ENCODE measurements at regions not wholly inside any gene's neighbourhood (a gene's known extent, or its start where the extent isn't known, plus 50 kb on each side); places are given as distances from the start of the nearest gene placed in this dataset.

DNA sequence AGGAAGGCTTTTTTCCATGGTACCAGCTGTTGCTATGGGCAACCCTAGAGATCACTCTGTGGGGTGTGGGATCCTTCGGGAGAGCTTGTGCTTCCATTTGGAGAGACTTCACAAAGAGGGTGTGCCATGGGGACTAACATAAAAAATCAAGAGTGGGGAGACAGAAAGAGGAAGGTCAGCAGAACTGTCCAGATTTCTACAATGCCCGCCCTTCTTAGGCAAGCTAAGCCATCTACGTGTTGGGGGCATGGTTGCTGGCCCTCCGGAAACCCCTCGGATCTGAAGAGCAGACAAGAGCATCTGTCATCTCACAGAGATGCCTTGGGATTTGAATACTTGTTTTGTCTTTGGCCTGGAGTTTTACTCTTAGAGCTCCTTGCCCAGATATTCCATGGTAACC, 83.9 kb upstream of the ZNF648 start (continued):
- no peak for TF ChIP-seq YY1 (IDR thresholded peaks at IDR 0.05; ENCODE audit: extremely low read depth, insufficient replicate concordance, low read depth, low read length)
- TF ChIP-seq EZH2 (IDR thresholded peaks at IDR 0.05), result no peak
- TF ChIP-seq, protein P1, sequence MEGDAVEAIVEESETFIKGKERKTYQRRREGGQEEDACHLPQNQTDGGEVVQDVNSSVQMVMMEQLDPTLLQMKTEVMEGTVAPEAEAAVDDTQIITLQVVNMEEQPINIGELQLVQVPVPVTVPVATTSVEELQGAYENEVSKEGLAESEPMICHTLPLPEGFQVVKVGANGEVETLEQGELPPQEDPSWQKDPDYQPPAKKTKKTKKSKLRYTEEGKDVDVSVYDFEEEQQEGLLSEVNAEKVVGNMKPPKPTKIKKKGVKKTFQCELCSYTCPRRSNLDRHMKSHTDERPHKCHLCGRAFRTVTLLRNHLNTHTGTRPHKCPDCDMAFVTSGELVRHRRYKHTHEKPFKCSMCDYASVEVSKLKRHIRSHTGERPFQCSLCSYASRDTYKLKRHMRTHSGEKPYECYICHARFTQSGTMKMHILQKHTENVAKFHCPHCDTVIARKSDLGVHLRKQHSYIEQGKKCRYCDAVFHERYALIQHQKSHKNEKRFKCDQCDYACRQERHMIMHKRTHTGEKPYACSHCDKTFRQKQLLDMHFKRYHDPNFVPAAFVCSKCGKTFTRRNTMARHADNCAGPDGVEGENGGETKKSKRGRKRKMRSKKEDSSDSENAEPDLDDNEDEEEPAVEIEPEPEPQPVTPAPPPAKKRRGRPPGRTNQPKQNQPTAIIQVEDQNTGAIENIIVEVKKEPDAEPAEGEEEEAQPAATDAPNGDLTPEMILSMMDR (IDR thresholded peaks at IDR 0.05 in 2 of 3, conservative IDR thresholded peaks at IDR 0.05 in 1 of 3; ENCODE audit: borderline replicate concordance in 1 of 3, insufficient read depth in 1 of 3, low read depth in 2 of 3, low read length in 2 of 3), result no peak
- no peak for TF ChIP-seq EGR1 (IDR thresholded peaks at IDR 0.05; ENCODE audit: low read depth)
- no peak for TF ChIP-seq ELF1 (IDR thresholded peaks at IDR 0.05; ENCODE audit: borderline replicate concordance, low read depth)
- no peak for TF ChIP-seq SP1 (IDR thresholded peaks at IDR 0.05; ENCODE audit: low read depth)

DNA sequence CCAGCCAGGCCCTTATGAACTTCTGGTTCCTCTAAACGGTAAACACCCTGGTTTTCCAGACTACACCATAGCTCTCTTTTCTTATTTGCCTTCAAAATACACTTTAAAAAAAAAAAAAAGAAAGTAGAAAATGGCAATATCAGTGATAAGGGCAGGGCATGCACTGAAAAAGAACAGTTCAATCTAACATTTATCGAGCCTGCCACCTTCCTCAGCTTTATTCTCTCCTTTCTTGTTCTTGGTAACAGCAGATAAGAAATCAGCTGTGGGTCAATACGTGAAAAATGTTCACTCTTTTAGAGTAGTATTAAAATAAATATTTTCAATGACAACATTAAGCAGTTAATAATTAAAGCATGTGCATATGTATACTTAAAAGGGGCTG, 83.1 kb upstream of the ZNF648 start:
- BruUV-seq (replicated peaks), result no TSS peak
- no peaks in the 10 kb centered on the region for H3K36me3 ChIP-seq (ENCODE audit: control insufficient read depth in 1 of 2, insufficient read depth in 2 of 2, low read length in 2 of 2)
- H3K9ac ChIP-seq (ENCODE audit: low read length), result no peak overlapping the region
- no peak for DNase-seq (ENCODE audit: low read depth, low spot score)
- H3K27ac ChIP-seq (ENCODE audit: low read depth, low read length), result no peak overlapping the region
- ChIA-PET CTCF (interaction anchor here (0.6 to 6.9 kb wide), 6 partner anchors 26 to 640 kb away, joined by 3 to 96 read pairs (median 6); no protein-coding TSS in a partner anchor), POLR2A (interaction anchor here (1.5 to 2.8 kb wide), 2 partner anchors 247 to 251 kb away, joined by 3 to 18 read pairs; partner anchors contain the start of gene GLUL), RAD21 (ENCODE audit: low non-redundant PET in 1 of 2, low total read pairs in 2 of 2, uncharacterized antibody in 2 of 2, unreplicated experiment in 2 of 2) (interaction anchor here in 1 of 2 experiments (1.9 kb wide), 1 partner anchor 53 kb away, joined by 10 read pairs; no protein-coding TSS in a partner anchor)
- no peak overlapping the region for H2AFZ ChIP-seq (ENCODE audit: low read depth, low read length, poor library complexity, severe bottlenecking)
- no peaks in the 10 kb centered on the region for H3K9me2 ChIP-seq (ENCODE audit: insufficient read depth)
- no peaks in the 10 kb centered on the region for H3K27me3 ChIP-seq (ENCODE audit: insufficient read depth, low read length)
- no peak overlapping the region for H3K4me3 ChIP-seq (replicated peaks in 1 of 2; ENCODE audit: low read depth in 1 of 2, low read length in 2 of 2)
- intact Hi-C loops (cut with micrococcal nuclease), result no loop called here
- TF ChIP-seq FOSL1 (IDR thresholded peaks at IDR 0.05; ENCODE audit: low read depth) (no peak), TCF7L2 (IDR thresholded peaks at IDR 0.05; ENCODE audit: borderline replicate concordance, extremely low read depth, insufficient read depth, insufficient read length) (no peak)
- TF ChIP-seq, protein P1 (IDR thresholded peaks at IDR 0.05 in 2 of 3, conservative IDR thresholded peaks at IDR 0.05 in 1 of 3; ENCODE audit: borderline replicate concordance in 1 of 3, insufficient read depth in 1 of 3, low read depth in 2 of 3, low read length in 2 of 3), result no peak
- no peaks in the 10 kb centered on the region for H4K20me1 ChIP-seq (ENCODE audit: insufficient read depth)
- no peaks in the 10 kb centered on the region for H3K9me3 ChIP-seq (ENCODE audit: control insufficient read depth in 1 of 2, insufficient read depth in 1 of 2, low read depth in 1 of 2, low read length in 2 of 2)
- H3K79me2 ChIP-seq (ENCODE audit: insufficient read depth, low read length), result no peaks in the 10 kb centered on the region
- H3K4me1 ChIP-seq (ENCODE audit: control insufficient read depth in 1 of 2, insufficient read depth in 2 of 2, low read length in 2 of 2), result no peaks in the 10 kb centered on the region
- ATAC-seq, result no peak
- H3K4me2 ChIP-seq (ENCODE audit: low read length), result no peak overlapping the region

Measured in HCT116 (cell line).